ENCODE measurements at regions not wholly inside any gene's neighbourhood (a gene's known extent, or its start where the extent isn't known, plus 50 kb on each side); places are given as distances from the start of the nearest gene placed in this dataset.

- no peak for DNase-seq
Measured at GRCh38 chr14:76307786-76308780, 67.9 kb upstream of the ESRRB start.

GRCh38 chr14:76309572-76310162 lies 66.3 kb upstream of the ESRRB start:
- DNase-seq: no peak

- DNase-seq: no peak
Measured at GRCh38 chr14:76311079-76311758, 64.7 kb upstream of the ESRRB start.

- no peak for DNase-seq
Measured at GRCh38 chr14:76312821-76313220, 63.1 kb upstream of the ESRRB start.

- DNase-seq: no peak
Measured at GRCh38 chr14:76313303-76313702, 62.6 kb upstream of the ESRRB start.

GRCh38 chr14:76313852-76314251 lies 62.1 kb upstream of the ESRRB start:
- DNase-seq: no peak

- no peak for DNase-seq
Measured at GRCh38 chr14:76314521-76315034, 61.4 kb upstream of the ESRRB start.

GRCh38 chr14:76320486-76320885 lies 55.5 kb upstream of the ESRRB start:
- DNase-seq: no peak

GRCh38 chr14:76320975-76321374 lies 55.0 kb upstream of the ESRRB start:
- DNase-seq: no peak

- DNase-seq: no peak
Measured at GRCh38 chr14:76322594-76323220, 53.2 kb upstream of the ESRRB start.

GRCh38 chr14:76323331-76324050 lies 52.4 kb upstream of the ESRRB start:
- no peak for DNase-seq

- no peak for DNase-seq
Measured at GRCh38 chr14:76324133-76324532, 51.8 kb upstream of the ESRRB start.
